COLO829 (cell line): ENCODE measurements at regions not wholly inside any gene's neighbourhood (a gene's known extent, or its start where the extent isn't known, plus 50 kb on each side); places are given as distances from the start of the nearest gene placed in this dataset.
A peak's percentile ranks its signal among the peaks of the same experiment; 100 is the strongest.
"Not testable (repeated sequence)": the region's sequence is repeated elsewhere in the genome, so short reads cannot be mapped to it uniquely, and the experiment has no call there.

ENCODE experiments used
- DNase-seq: peaks from one replicate; pipeline ENCODE4 v3.0.0; 2012; ENCODE audit warnings: low spot score

GRCh38 chr2:67571785-67572718 is 174.9 kb downstream of the ETAA1 start:
- DNase-seq, result no peak

- DNase-seq, result no peak
Observed at GRCh38 chr2:67572721-67573435, 175.7 kb downstream of the ETAA1 start.

DNA sequence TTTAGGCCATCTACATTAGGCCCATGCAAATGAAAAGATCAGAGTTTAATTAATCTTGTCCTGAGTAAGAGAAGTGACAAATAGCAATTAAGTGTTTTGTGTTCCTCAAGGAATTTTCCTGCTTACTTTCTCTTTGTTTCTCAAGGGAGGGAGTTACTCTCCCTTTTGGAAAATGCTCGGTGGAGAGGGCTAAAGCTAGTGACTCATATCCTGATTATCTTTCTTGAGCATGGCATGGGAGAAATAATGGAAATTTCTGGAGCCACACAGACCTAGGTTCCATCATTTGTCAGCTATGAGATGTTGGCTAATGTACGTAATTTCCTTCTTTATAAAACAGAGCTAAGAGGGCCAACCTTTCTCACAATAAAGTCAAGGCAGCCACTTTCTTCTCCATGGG is 177.1 kb downstream of the ETAA1 start:
- DNase-seq, result peak; percentile 44

- no peak for DNase-seq
Observed at GRCh38 chr2:67576226-67576625, 179.1 kb downstream of the ETAA1 start.

DNA sequence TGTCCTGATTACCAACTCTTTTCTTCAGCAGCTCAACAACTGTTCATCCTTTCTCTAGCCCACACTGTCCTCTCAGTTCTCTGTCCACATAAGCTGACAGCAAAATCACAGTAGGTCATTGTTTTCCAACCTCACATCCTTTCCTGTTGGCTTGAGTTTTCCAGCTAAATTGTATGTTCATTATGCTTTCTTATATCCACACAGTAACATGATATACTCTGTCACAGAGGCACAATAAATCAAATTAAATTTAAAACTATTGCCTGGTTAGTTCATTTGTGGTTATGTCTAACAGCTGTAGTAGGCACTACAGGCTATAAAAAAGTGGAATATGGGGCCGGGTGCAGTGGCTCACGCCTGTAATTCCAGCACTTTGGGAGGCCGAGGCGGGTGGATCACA is 179.9 kb downstream of the ETAA1 start:
- DNase-seq, result peak; percentile 50

- no peak for DNase-seq
Observed at GRCh38 chr2:67579216-67579615, 182.1 kb downstream of the ETAA1 start.

GRCh38 chr2:67579806-67580205 is 182.7 kb downstream of the ETAA1 start:
- DNase-seq, result no peak

DNA sequence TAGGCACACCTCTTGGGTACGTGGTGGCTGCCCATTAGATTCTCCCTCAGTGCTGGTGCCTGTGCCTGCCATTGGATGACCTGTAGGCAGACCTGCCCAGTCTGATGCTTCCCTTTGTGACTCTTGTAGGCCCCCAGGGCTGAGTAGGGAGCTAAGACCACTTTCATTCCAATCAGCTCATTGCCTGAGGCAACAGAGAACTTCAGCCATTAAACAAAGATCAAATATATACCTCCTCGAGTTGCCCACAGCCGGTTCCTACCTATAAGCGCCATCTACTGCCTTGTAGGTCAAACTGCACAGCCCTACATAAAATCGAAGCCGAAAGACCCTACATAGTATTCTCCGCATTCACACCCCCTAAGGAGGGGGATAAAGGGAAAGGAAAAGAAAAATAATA is 184.6 kb downstream of the ETAA1 start:
- no peak for DNase-seq

- no peak for DNase-seq
Observed at GRCh38 chr2:67583185-67583584, 186.1 kb downstream of the ETAA1 start.

DNA sequence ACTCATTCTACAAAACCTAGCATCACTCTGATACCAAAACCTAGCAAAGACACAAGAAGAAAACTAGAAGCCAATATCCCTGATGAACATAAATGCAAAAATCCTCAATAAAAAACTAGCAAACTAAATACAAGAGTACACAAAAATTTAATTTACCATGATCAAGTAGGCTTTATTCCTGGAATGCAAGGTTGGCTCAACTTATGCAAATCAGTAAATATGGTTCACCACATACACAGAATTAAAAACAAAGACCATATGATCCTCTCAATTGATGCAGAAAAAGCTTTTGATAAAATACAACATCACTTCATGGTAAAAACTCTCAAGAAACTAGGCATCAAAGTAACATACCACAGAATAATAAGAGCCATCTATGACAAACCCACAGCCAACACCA is 188.3 kb downstream of the ETAA1 start:
- no peak for DNase-seq

DNA sequence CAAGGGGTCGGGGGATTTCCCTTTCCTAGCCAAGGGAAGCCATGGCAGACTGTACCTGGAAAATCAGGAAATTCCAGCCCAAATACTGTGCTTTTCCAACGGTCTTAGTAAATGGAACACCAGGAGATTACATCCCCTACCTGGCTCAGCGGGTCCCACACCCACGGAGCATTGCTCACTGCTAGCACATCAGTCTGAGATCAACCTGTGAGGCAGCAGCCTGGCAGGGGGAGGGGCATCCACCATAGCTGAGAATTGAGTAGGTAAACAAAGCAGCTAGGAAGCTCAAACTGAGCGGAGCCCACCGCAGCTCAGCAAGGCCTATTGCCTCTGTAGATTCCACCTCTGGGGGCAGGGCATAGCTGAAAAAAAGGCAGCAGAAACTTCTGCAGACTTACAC is 192.0 kb downstream of the ETAA1 start:
- DNase-seq, result not testable (repeated sequence)

- DNase-seq, result not testable (repeated sequence)
Observed at GRCh38 chr2:67594522-67594921, 197.4 kb downstream of the ETAA1 start.

- DNase-seq, result no peak
Observed at GRCh38 chr2:67596871-67597270, 199.7 kb downstream of the ETAA1 start.

DNA sequence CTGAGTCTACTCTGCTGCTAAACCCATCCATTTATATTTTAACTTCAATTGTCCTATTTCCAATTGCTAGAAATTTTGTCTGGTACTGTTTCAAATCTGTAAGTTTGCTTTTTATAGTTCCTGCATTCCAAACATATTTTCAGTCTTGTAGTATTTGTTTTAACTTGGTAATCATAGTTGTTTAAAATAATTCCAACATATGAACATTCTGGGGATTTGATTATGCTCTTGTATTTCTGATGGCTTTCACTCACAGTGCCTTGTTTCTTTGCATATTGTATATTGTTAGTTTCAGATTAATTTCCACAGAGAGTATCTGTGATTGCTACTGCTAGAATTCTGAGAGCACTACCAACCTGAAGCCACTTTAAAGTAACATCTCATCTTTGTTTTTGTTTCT is 202.4 kb downstream of the ETAA1 start:
- DNase-seq, result no peak

DNA sequence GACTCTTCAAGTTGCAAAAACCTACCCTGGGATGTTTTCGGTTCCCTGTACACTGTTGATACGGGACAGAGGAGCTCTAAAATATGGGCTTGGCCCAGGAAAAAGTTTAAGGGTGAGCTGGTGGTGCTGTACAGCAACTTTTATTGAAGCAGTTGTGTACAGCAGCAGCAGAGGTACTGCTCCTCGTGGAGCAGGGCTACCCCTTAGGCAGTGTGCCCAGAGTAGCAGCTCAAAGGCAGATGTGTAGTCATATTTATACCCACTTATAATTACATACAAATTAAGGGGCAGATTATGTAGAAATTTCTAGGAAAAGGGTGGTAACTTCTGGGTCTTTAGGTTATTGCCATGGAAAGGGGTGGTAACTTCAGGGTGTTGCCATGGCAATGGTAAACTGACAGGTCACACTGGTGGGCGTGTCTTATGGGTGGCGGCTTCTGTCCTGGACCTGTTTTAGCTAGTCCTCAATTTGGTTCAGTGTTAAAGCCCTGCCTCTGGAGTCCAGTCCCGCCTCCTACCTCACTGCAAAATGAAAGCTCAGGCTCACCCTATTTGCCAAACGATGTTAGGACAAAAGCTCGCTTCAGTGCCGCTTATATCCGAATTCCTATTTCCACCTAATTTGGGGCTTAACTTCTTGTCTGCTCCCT is 203.2 kb downstream of the ETAA1 start:
- DNase-seq, result peak; percentile 29

DNA sequence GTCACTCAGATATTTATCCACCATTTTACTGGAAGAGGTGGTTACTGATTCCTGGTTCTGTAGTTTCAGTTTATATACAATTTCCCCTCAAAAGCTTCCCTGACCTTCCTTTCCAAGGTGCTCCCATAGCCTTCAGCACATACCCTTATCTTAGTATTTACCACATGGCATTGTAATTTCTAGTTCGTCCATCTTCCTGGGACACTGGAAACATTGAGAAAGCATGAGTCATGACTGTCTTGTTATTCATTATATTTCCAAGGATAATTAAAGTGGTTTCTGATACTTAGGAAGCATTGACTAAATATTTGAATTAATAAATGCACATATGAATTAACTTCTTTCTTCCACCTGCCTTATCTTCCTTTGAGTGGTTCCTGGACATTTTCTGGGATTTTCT is 203.8 kb downstream of the ETAA1 start:
- peak; percentile 70 for DNase-seq

- DNase-seq, result no peak
Observed at GRCh38 chr2:67604360-67604759, 207.2 kb downstream of the ETAA1 start.

DNA sequence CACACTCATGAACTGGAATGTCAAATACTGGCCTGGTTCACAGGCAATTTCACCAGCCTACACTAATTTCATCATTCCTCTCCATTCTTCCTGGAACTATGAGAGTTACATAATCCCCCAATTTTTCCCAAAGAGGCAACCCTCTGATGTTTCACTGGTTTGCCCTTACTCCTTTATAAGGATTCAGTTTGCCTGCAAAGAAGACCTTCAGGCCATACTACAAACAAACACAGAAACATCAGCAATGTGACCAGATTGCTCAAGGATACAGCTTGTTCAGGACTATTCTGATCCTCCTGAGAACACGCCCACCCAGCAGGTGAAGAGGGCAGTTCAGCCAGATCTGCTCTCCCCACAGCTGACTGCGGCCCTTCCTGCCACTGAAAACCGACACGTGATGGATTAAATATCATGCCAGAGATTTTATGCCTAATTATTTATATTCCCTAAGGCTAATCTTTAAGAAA is 215.5 kb downstream of the ETAA1 start:
- DNase-seq, result no peak

GRCh38 chr2:67613227-67613626 is 216.1 kb downstream of the ETAA1 start:
- DNase-seq, result no peak

- no peak for DNase-seq
Observed at GRCh38 chr2:67614454-67614853, 217.3 kb downstream of the ETAA1 start.

- no peak for DNase-seq
Observed at GRCh38 chr2:67616749-67617148, 219.6 kb downstream of the ETAA1 start.

DNA sequence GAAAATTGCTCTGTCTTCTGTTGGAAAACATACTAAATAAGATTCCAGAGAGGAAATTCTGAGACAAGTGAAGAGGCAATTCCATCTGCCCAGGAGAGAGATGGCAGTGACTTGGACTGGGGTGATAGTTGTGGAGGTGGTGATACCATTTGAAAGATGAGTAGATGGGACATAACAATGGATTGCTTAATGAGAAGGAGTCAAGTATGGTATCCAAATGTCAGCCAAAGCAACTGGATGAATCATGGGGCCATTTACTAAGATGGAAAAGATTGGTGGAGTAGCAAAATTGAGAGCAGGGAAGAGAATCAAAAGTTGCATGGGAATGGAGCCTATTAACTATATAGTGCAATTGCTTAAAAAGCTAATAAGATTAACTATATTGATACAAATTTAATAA is 222.1 kb downstream of the ETAA1 start:
- DNase-seq, result no peak

GRCh38 chr2:67623741-67624140 is 226.6 kb downstream of the ETAA1 start:
- not testable (repeated sequence) for DNase-seq
